ENCODE measurements at regions not wholly inside any gene's neighbourhood (a gene's known extent, or its start where the extent isn't known, plus 50 kb on each side); places are given as distances from the start of the nearest gene placed in this dataset.

- DNase-seq: no peak
Observed at GRCh38 chr4:24144381-24144780, 254.5 kb upstream of the PPARGC1A start.

- DNase-seq: no peak
Observed at GRCh38 chr4:24143741-24144140, 253.9 kb upstream of the PPARGC1A start.

- no peak for DNase-seq
Observed at GRCh38 chr4:24141836-24142235, 252.0 kb upstream of the PPARGC1A start.

- no peak for DNase-seq
Observed at GRCh38 chr4:24140892-24141291, 251.0 kb upstream of the PPARGC1A start.

- no peak for DNase-seq
Observed at GRCh38 chr4:24137671-24138601, 248.1 kb upstream of the PPARGC1A start.

GRCh38 chr4:24131954-24132673, 242.3 kb upstream of the PPARGC1A start:
- DNase-seq: no peak

GRCh38 chr4:24130637-24131036, 240.8 kb upstream of the PPARGC1A start:
- DNase-seq: no peak

GRCh38 chr4:24126776-24127175, 236.9 kb upstream of the PPARGC1A start:
- no peak for DNase-seq

- DNase-seq: no peak
Observed at GRCh38 chr4:24121395-24122175, 231.7 kb upstream of the PPARGC1A start.

GRCh38 chr4:24117975-24118374, 228.1 kb upstream of the PPARGC1A start:
- no peak for DNase-seq

GRCh38 chr4:24116107-24116506, 226.3 kb upstream of the PPARGC1A start:
- no peak for DNase-seq

GRCh38 chr4:24114919-24115500, 225.2 kb upstream of the PPARGC1A start:
- no peak for DNase-seq

GRCh38 chr4:24114444-24114843, 224.6 kb upstream of the PPARGC1A start:
- no peak for DNase-seq

- DNase-seq: no peak
Observed at GRCh38 chr4:24112466-24112865, 222.6 kb upstream of the PPARGC1A start.

- no peak for DNase-seq
Observed at GRCh38 chr4:24108567-24108966, 218.7 kb upstream of the PPARGC1A start.

- no peak for DNase-seq
Observed at GRCh38 chr4:24105327-24106038, 215.6 kb upstream of the PPARGC1A start.

- no peak for DNase-seq
Observed at GRCh38 chr4:24104158-24104565, 214.3 kb upstream of the PPARGC1A start.

- no peak for DNase-seq
Observed at GRCh38 chr4:24103434-24104157, 213.7 kb upstream of the PPARGC1A start.

GRCh38 chr4:24102621-24103020, 212.8 kb upstream of the PPARGC1A start:
- no peak for DNase-seq

GRCh38 chr4:24096603-24097002, 206.8 kb upstream of the PPARGC1A start:
- DNase-seq: no peak

- DNase-seq: no peak
Observed at GRCh38 chr4:24094726-24095125, 204.9 kb upstream of the PPARGC1A start.

GRCh38 chr4:24093446-24093845, 203.6 kb upstream of the PPARGC1A start:
- no peak for DNase-seq

Measured in NCI-H1436 (cell line).